ENCODE measurements at regions not wholly inside any gene's neighbourhood (a gene's known extent, or its start where the extent isn't known, plus 50 kb on each side); places are given as distances from the start of the nearest gene placed in this dataset.

DNA sequence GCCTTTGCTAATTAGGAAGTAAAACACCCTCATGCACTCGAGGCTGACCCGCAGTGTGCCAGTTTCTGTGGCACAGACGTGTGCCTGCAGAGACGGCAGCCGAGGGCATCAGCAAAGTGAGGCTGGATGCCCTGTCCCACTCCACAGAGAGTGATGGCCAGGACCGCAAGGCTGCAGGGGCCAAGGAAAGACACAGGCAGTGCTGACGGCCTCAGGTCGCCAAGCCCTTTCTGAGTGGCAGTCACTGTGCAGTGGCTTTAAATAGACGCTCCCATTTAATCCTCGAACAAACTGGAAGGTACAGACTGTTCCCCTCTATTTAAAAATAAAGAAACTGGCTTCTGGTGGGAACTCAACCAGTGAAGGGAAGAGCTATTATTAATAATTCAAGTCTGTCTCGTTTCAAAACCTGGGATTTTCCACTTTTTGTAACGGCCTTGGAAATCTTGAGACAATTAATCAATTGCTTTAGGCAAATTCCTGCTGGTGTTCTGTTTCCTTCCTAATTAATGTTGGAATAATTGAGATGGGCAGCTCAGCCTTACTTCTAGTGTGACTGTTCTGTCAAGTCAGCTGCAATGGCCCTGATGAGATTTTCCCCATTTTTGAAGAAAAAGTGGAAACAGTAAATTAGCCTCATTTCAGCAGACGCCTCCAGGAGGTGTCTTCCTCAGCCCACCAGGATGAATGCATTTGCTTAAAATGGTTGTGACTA lies 644.6 kb upstream of the RAB6C start:
- Histone ChIP-seq H3K27me3 (ENCODE audit: low read depth) (no peaks in the 10 kb centered on the region), H3K27ac (replicated peaks) (peak overlapping the region; percentile 79), H3K36me3 (no peaks in the 10 kb centered on the region), H3K4me3 (no peak overlapping the region), H3K4me1 (peaks cover 12% of the 10 kb centered on the region), H3K9me3 (replicated peaks) (no peaks in the 10 kb centered on the region)
- DNase-seq = peak; percentile 45
- TF ChIP-seq CTCF (IDR thresholded peaks at IDR 0.05; ENCODE audit: borderline replicate concordance) = no peak
- intact Hi-C loops (cut with micrococcal nuclease) = no loop called here

GRCh38 chr2:129336276-129336675 lies 643.2 kb upstream of the RAB6C start:
- no peak overlapping the region for H3K27ac ChIP-seq (replicated peaks)
- H3K4me3 ChIP-seq = no peak overlapping the region
- TF ChIP-seq CTCF (IDR thresholded peaks at IDR 0.05; ENCODE audit: borderline replicate concordance) = no peak
- no peaks in the 10 kb centered on the region for H3K27me3 ChIP-seq (ENCODE audit: low read depth)
- H3K9me3 ChIP-seq (replicated peaks) = no peaks in the 10 kb centered on the region
- no peak for DNase-seq
- peaks cover 12% of the 10 kb centered on the region for H3K4me1 ChIP-seq
- H3K36me3 ChIP-seq = no peaks in the 10 kb centered on the region
- intact Hi-C loops (cut with micrococcal nuclease) = no loop called here

- no peak overlapping the region for H3K4me3 ChIP-seq
- intact Hi-C loops (cut with micrococcal nuclease) = no loop called here
- no peak for DNase-seq
- peaks cover 12% of the 10 kb centered on the region for H3K4me1 ChIP-seq
- H3K9me3 ChIP-seq (replicated peaks) = no peaks in the 10 kb centered on the region
- no peak overlapping the region for H3K27ac ChIP-seq (replicated peaks)
- no peaks in the 10 kb centered on the region for H3K36me3 ChIP-seq
- TF ChIP-seq CTCF (IDR thresholded peaks at IDR 0.05; ENCODE audit: borderline replicate concordance) = no peak
- no peaks in the 10 kb centered on the region for H3K27me3 ChIP-seq (ENCODE audit: low read depth)
Measured at GRCh38 chr2:129337076-129337475, 642.4 kb upstream of the RAB6C start.

DNA sequence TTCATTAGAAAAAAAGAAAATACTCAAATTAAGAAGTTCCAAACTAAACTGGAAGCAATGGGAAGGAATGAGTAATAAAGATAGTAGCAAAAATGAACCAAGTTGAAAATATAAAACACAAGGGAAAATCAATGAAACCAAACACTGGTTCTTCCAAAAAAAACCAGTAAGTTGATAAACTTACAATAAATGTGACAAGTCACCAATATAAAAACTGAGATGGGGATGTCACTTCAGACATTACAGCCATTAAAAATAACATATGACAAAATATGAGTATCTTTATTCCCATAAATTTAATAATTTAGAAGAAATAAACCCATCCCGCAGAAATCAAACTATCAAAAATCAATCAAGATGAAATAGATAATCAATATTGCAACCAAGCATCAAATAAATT lies 633.9 kb upstream of the RAB6C start:
- no peak for DNase-seq
- Histone ChIP-seq H3K9me3 (replicated peaks) (no peaks in the 10 kb centered on the region), H3K4me1 (no peaks in the 10 kb centered on the region), H3K27ac (replicated peaks) (no peak overlapping the region), H3K36me3 (no peaks in the 10 kb centered on the region), H3K4me3 (no peak overlapping the region), H3K27me3 (ENCODE audit: low read depth) (no peaks in the 10 kb centered on the region)
- TF ChIP-seq CTCF (IDR thresholded peaks at IDR 0.05; ENCODE audit: borderline replicate concordance) = no peak
- intact Hi-C loops (cut with micrococcal nuclease) = no loop called here

- Histone ChIP-seq H3K9me3 (replicated peaks) (no peaks in the 10 kb centered on the region), H3K36me3 (no peaks in the 10 kb centered on the region), H3K27me3 (ENCODE audit: low read depth) (peaks cover 9% of the 10 kb centered on the region), H3K27ac (replicated peaks) (no peak overlapping the region), H3K4me3 (no peak overlapping the region), H3K4me1 (no peaks in the 10 kb centered on the region)
- intact Hi-C loops (cut with micrococcal nuclease) = no loop called here
- TF ChIP-seq CTCF (IDR thresholded peaks at IDR 0.05; ENCODE audit: borderline replicate concordance) = no peak
- DNase-seq = no peak
Measured at GRCh38 chr2:129347486-129348217, 631.8 kb upstream of the RAB6C start.

Data from left ventricle myocardium inferior (tissue), 1 donor.